Endothelial cell (in vitro differentiated cells): ENCODE measurements at regions not wholly inside any gene's neighbourhood (a gene's known extent, or its start where the extent isn't known, plus 50 kb on each side); places are given as distances from the start of the nearest gene placed in this dataset.
A peak's percentile ranks its signal among the peaks of the same experiment; 100 is the strongest.

Source experiments
- DNase-seq: peaks from one replicate; pipeline ENCODE4 v3.0.0; 2021; ENCODE audit warnings: low spot score
- H3K27ac Mint-ChIP-seq: one replicate; pipeline ENCODE4 v1.8.0; 2021; ENCODE audit warnings: mixed read lengths, inconsistent platforms; ENCODE audit not compliant: unreplicated experiment
- H3K27me3 Mint-ChIP-seq: one replicate; pipeline ENCODE4 v1.8.0; 2021; ENCODE audit warnings: mild to moderate bottlenecking, moderate library complexity, mixed read lengths, inconsistent platforms; ENCODE audit not compliant: unreplicated experiment
- H3K36me3 Mint-ChIP-seq: one replicate; pipeline ENCODE4 v1.8.0; 2021; ENCODE audit warnings: mild to moderate bottlenecking, low read depth, mixed read lengths, inconsistent platforms; ENCODE audit not compliant: unreplicated experiment
- H3K4me1 Mint-ChIP-seq: one replicate; pipeline ENCODE4 v1.8.0; 2021; ENCODE audit warnings: mild to moderate bottlenecking, mixed read lengths, inconsistent platforms; ENCODE audit not compliant: unreplicated experiment
- H3K4me3 Mint-ChIP-seq: one replicate; pipeline ENCODE4 v1.8.0; 2021; ENCODE audit warnings: mild to moderate bottlenecking, mixed read lengths, inconsistent platforms; ENCODE audit not compliant: unreplicated experiment
- H3K9me3 Mint-ChIP-seq: one replicate; pipeline ENCODE4 v1.8.0; 2021; ENCODE audit warnings: mixed read lengths, inconsistent platforms; ENCODE audit not compliant: unreplicated experiment
- TF ChIP-seq, protein P1 (sequence below): fragments of 200-600 bp; sonication (generic); IDR thresholded peaks from one replicate; pipeline ENCODE4 v1.5.0; 2021; ENCODE audit warnings: antibody characterized with exemption; ENCODE audit not compliant: unreplicated experiment

DNA sequence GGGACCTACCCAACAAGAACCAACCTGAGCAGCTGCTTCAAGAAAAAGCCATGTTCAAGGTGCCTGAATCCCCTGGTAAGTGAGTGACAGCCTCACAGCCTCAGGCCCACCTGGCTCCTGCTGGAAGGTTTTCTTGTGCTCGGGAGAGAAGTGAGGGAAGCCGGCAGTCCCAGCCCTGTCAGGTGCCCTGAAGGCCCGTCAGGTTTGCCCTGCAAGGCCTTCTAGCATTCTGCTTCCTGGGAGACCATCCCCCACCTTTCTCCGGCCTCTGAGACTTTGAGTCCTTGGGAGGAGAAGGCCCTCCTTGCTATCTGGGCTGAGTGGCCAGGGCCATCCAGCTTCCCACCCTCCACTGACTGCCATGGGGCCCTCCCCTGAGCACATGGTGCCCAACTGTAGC, 166.7 kb upstream of the ZNF267 start:
- Mint-ChIP-seq H3K27me3 (peaks cover 6% of the 10 kb centered on the region), H3K27ac (no peak overlapping the region), H3K36me3 (peaks cover 33% of the 10 kb centered on the region), H3K4me3 (no peak overlapping the region), H3K9me3 (no peaks in the 10 kb centered on the region), H3K4me1 (no peaks in the 10 kb centered on the region)
- no peak for DNase-seq
- TF ChIP-seq, protein P1, sequence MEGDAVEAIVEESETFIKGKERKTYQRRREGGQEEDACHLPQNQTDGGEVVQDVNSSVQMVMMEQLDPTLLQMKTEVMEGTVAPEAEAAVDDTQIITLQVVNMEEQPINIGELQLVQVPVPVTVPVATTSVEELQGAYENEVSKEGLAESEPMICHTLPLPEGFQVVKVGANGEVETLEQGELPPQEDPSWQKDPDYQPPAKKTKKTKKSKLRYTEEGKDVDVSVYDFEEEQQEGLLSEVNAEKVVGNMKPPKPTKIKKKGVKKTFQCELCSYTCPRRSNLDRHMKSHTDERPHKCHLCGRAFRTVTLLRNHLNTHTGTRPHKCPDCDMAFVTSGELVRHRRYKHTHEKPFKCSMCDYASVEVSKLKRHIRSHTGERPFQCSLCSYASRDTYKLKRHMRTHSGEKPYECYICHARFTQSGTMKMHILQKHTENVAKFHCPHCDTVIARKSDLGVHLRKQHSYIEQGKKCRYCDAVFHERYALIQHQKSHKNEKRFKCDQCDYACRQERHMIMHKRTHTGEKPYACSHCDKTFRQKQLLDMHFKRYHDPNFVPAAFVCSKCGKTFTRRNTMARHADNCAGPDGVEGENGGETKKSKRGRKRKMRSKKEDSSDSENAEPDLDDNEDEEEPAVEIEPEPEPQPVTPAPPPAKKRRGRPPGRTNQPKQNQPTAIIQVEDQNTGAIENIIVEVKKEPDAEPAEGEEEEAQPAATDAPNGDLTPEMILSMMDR: no peak

DNA sequence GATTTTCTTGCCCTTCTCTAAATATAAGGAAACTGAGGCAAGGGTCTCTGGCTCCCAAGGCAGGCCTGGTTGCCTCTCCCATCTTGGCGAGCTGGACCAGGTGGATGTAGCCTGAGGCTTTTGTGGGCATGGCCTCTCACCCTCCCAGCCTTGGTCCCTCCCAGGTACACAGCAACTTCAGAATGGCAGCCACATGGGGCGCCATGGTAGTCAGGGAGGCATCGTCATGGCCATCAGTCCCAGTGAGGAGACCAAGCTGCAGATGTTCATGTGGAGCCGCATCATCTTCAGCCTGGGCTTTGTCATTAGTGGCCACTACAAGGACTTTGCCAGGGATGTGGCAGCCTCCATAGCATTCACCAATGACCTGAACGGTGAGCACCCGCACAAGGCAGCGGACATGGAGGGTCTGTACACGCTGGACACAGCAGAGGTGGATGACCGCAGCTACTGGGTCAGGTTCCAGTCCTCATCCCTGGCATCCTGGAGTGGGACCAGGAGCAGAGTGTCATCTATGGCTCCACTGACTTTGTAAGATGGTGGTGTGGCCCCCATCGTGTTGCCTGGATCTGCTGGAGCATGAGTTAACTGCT, 165.8 kb upstream of the ZNF267 start:
- TF ChIP-seq, protein P1: no peak
- Mint-ChIP-seq H3K4me1 (no peaks in the 10 kb centered on the region), H3K4me3 (peak overlapping the region; percentile 11), H3K9me3 (no peaks in the 10 kb centered on the region), H3K27ac (no peak overlapping the region), H3K36me3 (peaks cover 30% of the 10 kb centered on the region), H3K27me3 (peaks cover 6% of the 10 kb centered on the region)
- DNase-seq: no peak

DNA sequence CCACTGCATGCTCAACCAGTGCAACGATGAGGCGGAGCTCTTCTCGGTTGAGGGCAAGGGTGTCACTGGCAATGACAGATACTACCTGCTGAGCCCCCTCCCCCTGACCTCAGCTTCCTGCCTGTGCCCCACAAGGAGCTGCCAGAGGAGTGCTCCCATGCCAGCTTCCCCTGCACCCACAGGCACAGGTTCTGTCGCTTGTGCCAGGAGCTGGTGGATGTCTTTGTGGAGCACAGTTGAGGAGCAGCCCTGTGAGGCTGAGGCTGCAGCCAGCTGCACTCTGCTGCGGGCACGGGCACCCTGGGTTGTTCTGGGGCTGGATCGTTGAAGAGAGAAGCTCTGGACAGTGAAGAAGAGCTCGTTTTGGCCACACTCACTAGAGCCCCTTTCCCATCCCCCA, 165.3 kb upstream of the ZNF267 start:
- DNase-seq: no peak
- peaks cover 28% of the 10 kb centered on the region for H3K36me3 Mint-ChIP-seq

DNA sequence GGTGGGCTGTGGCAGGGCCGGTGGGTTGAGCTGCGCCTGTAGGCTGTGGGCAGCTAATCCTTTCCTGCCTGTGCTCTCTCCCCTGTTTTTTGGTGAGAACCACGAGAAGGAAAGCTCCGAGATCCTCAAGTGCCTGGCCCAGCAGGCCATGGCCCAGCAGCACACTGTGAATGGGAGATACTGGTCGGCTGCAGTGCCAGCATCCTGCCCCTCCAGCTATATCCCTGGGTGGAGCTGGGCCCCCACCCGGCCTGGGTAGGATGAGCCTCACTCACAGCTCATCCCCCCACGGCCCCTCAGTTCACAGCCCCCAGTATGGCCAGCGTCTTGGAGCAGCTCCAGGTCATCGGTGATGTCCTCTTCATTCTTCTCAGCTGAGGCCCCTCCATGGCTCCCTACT, 164.4 kb upstream of the ZNF267 start:
- TF ChIP-seq, protein P1: no peak
- DNase-seq: no peak

More for the DNA sequence above, 165.3 kb upstream of the ZNF267 start:
- Mint-ChIP-seq H3K27ac (no peak overlapping the region), H3K4me3 (no peak overlapping the region), H3K27me3 (peaks cover 10% of the 10 kb centered on the region), H3K9me3 (no peaks in the 10 kb centered on the region), H3K4me1 (no peaks in the 10 kb centered on the region)
- TF ChIP-seq, protein P1: no peak

DNA sequence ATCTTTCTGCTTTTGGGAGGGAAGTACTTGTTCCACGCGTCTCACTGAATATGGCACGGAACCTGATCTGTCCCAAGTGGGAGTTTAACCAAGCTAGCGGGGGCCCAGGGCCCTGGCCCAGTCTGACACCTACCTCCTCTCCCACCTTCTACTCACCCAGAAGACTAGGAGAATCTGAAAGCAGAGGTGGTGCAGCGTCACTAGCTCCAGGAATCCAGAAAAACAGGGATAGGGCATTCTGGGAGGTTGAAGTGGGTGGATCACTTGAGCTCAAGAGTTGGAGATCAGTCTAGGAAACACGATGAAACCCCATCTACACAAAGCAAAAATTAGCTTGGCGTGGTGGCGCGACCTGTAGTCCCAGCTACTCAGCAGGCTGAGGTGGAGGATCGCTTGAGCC, 163.5 kb upstream of the ZNF267 start:
- no peak for DNase-seq
- TF ChIP-seq, protein P1: no peak
- peaks cover 19% of the 10 kb centered on the region for H3K27me3 Mint-ChIP-seq
- peaks cover 36% of the 10 kb centered on the region for H3K36me3 Mint-ChIP-seq
- H3K27ac Mint-ChIP-seq: no peak overlapping the region
- H3K4me3 Mint-ChIP-seq: no peak overlapping the region
- H3K9me3 Mint-ChIP-seq: no peaks in the 10 kb centered on the region
- H3K4me1 Mint-ChIP-seq: peaks cover 12% of the 10 kb centered on the region

More for the DNA sequence above, 164.4 kb upstream of the ZNF267 start:
- H3K9me3 Mint-ChIP-seq: no peaks in the 10 kb centered on the region
- no peak overlapping the region for H3K27ac Mint-ChIP-seq
- peaks cover 14% of the 10 kb centered on the region for H3K27me3 Mint-ChIP-seq
- peaks cover 29% of the 10 kb centered on the region for H3K36me3 Mint-ChIP-seq
- peaks cover 2% of the 10 kb centered on the region for H3K4me1 Mint-ChIP-seq
- H3K4me3 Mint-ChIP-seq: peak overlapping the region; percentile 65
